ENCODE measurements at regions not wholly inside any gene's neighbourhood (a gene's known extent, or its start where the extent isn't known, plus 50 kb on each side); places are given as distances from the start of the nearest gene placed in this dataset.

GRCh38 chr4:121599049-121599448 lies 97.7 kb downstream of the ANXA5 start:
- TF ChIP-seq EZH2 (IDR thresholded peaks at IDR 0.05; ENCODE audit: insufficient read depth, poor library complexity, severe bottlenecking), result no peak
- no peak for TF ChIP-seq EZH2phosphoT487 (IDR thresholded peaks at IDR 0.05; ENCODE audit: insufficient read depth, low read depth)

Data from GM23248 (cell line).